GM19240 (cell line): ENCODE measurements at regions not wholly inside any gene's neighbourhood (a gene's known extent, or its start where the extent isn't known, plus 50 kb on each side); places are given as distances from the start of the nearest gene placed in this dataset.

Source experiments
- DNase-seq: peaks from one replicate; pipeline ENCODE4 v3.0.0; 2011; ENCODE audit warnings: low spot score; ENCODE audit not compliant: insufficient read length

DNA sequence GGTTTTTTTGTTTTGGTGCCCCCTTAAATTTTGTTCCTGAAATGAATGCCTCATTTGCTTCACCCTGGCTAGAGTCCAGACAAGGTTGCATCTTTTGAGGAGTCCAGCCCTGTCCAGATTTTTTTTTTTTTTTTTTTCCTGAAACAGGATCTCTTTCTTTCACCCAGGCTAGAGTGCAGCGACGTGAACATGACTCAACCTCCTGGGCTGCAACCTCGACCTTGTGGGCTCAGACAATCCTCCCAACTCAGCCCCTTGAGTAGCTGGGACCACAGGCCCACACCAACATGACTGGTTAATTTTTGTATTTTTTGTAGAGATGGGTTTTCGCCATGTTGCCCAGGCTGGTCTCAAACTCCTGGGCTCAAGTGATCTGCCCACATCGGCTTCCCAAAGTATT, 469.0 kb upstream of the BRINP1 start:
- DNase-seq = no peak

GRCh38 chr9:119836036-119836435, 466.8 kb upstream of the BRINP1 start:
- DNase-seq = no peak

DNA sequence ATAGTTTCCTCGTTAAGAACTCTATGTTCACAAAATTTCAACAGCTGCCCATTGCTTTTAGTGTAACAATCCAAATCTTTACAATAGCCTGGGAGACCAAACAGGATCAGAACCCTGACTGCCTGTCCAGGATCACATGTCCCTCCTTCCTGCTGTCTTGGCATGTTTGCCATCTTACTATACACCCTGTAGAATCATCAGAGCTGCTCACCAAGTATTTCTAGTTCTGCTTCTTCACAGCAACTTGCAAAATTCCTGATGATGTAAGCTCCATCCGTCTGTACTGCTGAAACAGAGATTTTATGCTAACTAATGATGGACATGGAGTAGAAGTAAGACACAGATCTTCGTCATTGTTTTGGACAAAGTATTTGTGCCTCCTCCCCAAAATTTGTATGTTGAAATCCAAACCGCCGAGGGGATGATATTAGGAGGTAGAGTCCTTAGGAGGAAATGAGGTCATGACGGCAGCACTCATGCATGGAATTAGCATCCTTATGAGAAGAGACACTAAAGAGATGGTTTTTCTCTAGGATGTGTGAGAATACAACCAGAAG, 464.9 kb upstream of the BRINP1 start:
- DNase-seq = no peak

GRCh38 chr9:119831309-119831708, 462.1 kb upstream of the BRINP1 start:
- DNase-seq = no peak

DNA sequence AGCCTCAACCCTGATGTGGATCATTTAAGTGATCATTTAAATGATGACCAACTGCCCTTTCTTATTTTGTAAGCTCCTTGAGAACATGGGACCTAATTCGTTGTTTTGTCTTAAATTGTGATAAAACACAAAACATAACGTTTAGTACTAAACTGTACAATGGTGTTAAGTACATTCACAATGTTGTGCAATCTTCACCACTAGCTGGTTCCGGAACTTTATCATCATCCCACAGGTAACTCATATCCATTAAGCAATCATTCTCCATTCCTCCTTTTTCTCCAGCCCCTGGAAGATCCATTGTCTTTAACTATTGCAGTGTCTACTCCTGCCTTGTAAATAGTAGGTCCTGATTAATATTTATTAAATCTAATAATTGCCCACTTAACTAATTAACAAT, 460.5 kb upstream of the BRINP1 start:
- no peak for DNase-seq

- no peak for DNase-seq
Observed at GRCh38 chr9:119829186-119829585, 460.0 kb upstream of the BRINP1 start.

DNA sequence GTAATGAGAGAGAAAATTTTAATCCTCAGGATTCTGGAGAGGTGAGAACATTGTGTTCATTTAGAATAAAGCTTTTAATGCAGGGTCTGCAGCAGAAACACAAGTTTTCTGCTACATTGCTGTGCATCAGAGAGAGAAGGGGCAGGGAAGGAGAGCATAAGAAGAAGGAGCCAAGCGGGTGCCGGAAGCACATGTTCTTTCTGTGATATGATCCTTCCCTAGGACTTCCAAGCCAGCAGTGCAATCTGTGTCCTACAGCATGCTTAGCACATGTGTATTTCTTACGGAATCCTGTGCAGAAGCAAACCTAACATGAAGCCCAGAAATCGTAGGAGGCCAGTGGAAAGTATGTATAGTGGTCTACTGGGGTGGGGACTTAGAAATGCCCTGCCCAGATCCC, 458.3 kb upstream of the BRINP1 start:
- DNase-seq = no peak

DNA sequence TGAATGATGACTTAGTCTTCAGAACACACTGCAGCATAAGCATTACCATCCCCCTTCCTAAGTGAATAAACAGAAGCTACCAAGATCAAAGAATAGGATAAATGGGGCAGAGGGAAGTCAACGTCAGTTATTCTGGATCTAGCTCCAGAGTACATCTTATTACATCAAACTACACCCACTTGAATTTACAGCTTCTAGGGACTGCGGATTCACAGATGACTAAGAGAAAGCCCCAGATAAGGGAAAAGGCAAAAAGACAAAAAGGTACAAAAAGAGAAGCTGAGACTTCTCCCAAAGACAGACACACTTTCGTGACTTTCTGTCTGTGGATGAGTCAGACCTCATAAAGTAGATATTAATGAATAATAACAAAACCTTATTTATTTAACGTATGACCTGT, 457.9 kb upstream of the BRINP1 start:
- DNase-seq = no peak

DNA sequence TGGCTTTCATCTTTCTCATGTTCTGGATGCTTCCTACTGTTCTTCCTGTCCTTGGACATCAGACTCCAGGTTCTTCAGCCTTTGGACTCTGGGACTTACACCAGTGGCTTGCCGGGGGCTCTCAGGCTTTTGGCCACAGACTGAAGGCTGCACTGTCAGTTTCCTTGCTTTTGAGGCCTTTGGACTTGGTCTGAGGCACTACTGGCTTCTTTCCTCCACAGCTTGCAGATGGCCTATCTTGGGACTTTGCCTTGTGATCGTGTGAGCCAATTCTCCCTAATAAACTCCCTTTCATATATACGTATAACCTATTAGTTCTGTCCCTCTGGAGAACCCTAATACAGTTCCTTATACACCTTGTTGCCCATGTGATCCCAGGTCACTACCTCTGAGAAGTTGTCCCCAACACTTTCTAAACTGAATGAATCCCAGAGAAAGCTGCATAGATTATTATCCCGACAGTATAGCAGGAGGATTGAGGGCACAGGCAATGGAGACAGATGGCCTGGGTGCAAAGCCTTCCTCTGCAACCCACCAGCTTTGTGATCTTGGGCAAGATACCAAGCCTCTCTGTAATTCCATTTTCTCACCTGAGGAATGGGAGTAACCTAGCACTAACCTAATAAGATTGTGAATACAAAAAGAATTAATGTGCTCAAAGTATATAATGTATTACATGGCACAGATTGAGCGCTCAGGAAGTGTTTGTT, 449.6 kb upstream of the BRINP1 start:
- DNase-seq = no peak

DNA sequence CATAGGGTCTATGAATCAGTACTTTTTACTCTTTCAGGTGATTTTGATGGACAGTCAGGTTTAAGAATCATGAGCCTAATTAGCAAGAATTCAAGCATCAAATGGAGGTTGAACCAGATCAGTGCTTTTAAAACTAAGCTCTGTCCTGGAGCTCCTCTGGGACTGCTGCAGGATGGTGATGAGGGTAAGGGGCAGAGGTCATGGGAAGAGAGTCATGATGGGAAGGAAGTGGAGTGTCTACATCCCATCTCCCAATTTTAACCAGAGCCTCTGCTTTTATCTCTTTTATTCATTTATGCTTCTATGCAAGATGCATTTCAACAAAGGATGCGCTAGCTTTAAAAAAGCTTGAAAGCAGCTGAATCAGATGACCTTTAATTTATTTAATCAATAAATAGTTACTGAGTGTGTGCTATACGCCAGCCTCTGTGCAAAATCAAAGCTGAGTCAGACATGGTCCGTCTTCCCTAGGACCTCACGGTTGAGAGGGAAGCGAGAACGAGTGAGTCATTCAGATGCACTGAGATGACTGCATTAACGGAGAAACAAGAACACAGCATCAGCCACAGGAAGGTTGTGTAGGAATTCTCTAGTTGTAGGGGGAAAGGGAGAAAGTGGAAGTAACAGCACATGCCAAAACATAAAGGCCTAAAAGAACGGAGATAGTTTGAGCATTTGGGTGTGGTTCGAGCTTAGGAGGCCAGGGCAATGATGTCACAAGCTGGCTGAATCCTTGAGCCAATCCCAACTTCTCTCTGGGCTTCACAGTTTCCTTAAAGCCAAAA, 441.6 kb upstream of the BRINP1 start:
- no peak for DNase-seq

GRCh38 chr9:119803679-119804078, 434.4 kb upstream of the BRINP1 start:
- DNase-seq = no peak

DNA sequence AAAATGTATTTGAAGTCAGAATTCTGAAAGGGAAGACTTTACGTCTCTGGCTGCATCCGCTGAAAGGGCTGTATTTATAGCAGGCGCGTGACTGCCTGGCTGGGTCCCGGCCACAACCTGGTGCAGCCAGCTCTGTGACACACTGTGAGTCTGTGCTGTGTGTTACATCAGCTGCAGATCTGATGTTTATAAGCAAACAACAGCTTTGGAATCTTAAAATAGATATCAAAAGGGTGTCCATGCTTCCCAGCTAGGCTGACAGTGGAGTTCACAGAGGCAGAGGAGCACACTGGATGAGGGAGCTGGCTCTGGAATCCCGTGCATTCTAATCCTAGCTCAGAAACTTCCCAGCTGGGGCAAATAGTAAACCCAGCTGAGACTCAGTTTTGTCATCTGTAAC, 433.4 kb upstream of the BRINP1 start:
- DNase-seq = no peak

DNA sequence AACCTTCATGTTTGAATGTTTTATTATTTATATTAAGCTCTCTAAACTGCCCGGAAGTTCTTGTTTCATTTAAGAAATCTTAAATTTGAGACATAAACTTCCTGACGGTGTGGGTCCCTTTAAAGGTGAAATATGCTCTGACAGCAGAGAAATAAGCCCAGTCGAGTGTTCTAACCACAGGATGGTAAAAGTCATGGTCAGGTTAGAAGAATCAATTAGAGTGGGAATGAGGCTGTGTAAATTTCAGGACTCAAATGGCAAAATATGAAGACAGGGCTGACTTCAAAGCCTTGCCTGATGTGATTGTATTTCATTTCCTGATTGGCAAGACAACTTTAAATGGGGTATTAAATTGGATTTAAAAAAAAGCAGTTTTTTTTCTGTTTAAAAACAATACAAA, 432.9 kb upstream of the BRINP1 start:
- no peak for DNase-seq

DNA sequence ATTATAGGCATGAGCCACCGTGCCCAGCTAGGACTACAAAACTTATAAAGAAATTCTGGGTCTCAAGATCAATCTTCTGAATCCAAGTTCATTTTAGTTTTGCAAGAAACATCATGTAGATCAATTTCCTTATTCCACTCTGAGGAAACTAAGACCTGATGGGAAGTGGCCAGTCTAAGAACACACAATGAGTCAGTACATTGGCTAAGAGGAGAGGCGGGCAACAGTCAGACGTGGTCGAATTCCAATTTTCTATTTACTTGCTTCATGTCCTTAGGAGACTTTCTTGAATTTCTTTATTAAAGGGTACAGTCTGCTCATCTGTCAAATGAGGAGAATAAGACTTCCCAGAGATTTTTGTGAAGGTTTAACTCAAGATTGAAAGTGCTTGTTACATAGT, 432.1 kb upstream of the BRINP1 start:
- DNase-seq = no peak

- no peak for DNase-seq
Observed at GRCh38 chr9:119795395-119795794, 426.2 kb upstream of the BRINP1 start.

- DNase-seq = no peak
Observed at GRCh38 chr9:119794836-119795235, 425.6 kb upstream of the BRINP1 start.

- no peak for DNase-seq
Observed at GRCh38 chr9:119793218-119793617, 424.0 kb upstream of the BRINP1 start.

DNA sequence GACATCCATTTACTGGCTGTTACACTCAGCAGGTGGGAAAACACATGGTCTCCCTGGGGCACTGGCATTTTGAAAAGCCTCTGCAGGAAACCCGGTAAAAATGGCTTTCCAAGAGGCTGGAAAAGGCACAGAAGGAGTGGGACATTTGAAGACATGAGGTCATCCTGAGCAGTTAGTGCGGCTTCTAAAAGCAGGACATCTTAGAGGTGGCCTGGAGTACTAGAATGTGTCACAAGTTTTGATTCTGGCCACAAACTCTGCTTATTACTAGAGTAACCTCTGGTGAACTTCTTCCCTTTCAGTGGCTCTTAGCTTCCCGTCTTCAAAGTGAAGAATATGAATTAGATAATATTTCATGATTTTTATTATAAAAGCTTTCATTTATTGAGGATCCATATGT, 423.0 kb upstream of the BRINP1 start:
- DNase-seq = no peak

DNA sequence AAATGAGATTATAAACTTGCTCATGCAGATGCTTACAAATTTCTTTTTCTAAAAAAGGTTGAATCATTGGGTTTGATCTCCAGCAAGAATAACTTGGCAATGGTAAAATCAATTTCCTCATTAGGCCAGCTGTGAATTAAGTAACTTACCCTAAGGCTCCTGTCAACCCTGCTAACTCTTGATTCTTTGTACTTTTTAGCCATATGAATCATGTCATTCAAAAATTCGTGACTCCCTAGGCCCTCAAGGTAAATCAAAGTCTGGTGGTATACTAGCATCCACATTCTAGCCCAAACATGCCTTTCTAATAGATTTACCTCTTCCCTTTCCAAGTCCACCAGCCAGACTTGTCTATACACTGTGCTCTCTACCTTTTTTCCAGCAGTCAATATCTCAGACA, 420.8 kb upstream of the BRINP1 start:
- DNase-seq = no peak

DNA sequence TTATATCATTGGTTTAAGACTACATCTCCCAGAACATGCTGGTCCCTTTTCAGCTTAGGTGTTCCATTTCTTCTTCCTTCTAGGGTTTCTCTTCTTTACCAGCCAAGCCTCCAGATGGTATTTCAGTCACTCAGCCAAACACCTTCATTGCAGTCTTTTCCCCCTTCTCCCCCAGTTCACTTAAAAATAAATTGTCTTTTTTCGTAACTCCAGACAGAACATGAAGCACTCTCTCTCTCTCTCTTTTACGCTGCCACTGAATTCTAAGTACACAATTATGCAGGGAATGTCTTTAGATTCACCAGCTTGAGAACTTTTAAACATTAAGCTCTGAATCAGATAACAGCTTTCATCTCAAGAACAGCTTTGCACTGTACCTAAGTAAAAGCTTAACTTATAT, 419.7 kb upstream of the BRINP1 start:
- DNase-seq = no peak

DNA sequence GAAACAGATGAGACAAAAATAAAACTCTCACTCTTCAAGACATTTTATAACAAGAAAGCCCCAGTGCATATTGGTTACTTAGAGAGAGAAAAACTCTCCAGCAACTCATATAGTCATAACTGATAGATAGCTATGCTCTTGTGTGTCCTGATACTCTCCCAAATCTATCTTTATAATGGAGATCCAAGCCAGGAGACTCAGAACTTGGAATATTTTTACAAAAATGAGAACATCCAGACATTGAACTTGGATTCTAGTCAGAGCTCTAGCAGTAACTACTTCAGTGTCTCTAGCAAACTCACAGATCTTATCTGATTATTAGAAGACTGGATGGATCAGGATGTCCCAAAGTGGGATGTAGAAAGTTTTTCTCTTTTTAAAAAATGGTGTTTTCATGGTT, 412.7 kb upstream of the BRINP1 start:
- no peak for DNase-seq

DNA sequence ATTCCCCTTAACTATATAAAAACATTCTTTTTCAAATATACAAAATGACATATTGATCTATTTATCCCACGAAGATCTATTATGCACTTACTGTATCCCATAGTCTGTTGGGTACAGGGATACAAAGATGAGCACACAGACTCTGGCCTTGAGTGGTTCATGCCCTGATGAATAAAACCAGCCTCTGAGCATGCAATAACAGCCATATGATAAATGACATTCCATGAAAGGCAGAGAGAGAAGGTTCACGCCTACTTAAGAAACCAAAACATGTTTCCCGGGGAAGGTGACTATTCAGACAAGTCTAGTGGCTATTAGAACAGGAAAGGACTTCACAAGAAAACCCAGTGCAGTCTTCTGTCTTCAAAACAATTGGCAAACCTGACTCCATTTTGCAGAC, 406.2 kb upstream of the BRINP1 start:
- DNase-seq = no peak

DNA sequence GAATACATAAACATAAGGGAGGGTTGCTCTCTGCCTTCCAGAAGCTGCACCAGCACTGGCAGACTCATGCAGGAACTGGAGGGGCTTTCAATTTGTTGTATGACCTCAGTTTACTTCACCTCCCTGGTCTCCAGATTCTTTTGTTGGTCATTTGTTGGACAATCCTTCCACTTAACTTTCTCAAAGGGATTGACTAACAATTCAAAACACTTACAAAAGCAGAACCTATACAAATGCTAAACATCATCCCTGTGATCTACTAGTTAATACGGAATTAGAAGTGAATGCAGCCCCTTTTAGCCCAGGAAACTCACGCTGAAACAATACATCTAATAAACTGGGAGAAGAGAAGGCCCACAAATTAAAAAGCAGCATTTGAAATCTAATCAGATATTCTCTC, 404.6 kb upstream of the BRINP1 start:
- DNase-seq = no peak
